ENCODE measurements at regions not wholly inside any gene's neighbourhood (a gene's known extent, or its start where the extent isn't known, plus 50 kb on each side); places are given as distances from the start of the nearest gene placed in this dataset.

GRCh38 chr4:19675172-19675811, 576.4 kb upstream of the SLIT2 start:
- no peaks in the 10 kb centered on the region for H3K36me3 Mint-ChIP-seq (ENCODE audit: low read depth)
- TF ChIP-seq, protein P1, sequence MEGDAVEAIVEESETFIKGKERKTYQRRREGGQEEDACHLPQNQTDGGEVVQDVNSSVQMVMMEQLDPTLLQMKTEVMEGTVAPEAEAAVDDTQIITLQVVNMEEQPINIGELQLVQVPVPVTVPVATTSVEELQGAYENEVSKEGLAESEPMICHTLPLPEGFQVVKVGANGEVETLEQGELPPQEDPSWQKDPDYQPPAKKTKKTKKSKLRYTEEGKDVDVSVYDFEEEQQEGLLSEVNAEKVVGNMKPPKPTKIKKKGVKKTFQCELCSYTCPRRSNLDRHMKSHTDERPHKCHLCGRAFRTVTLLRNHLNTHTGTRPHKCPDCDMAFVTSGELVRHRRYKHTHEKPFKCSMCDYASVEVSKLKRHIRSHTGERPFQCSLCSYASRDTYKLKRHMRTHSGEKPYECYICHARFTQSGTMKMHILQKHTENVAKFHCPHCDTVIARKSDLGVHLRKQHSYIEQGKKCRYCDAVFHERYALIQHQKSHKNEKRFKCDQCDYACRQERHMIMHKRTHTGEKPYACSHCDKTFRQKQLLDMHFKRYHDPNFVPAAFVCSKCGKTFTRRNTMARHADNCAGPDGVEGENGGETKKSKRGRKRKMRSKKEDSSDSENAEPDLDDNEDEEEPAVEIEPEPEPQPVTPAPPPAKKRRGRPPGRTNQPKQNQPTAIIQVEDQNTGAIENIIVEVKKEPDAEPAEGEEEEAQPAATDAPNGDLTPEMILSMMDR (IDR thresholded peaks at IDR 0.05): no peak
- peaks cover 9% of the 10 kb centered on the region for H3K4me1 Mint-ChIP-seq
- H3K27me3 Mint-ChIP-seq (ENCODE audit: low read depth, poor library complexity): peaks cover 2% of the 10 kb centered on the region
- H3K4me3 Mint-ChIP-seq: no peak overlapping the region
- no peak for DNase-seq
- H3K9me3 Mint-ChIP-seq: peaks cover 15% of the 10 kb centered on the region
- peak overlapping the region; percentile 78 for H3K27ac Mint-ChIP-seq

DNA sequence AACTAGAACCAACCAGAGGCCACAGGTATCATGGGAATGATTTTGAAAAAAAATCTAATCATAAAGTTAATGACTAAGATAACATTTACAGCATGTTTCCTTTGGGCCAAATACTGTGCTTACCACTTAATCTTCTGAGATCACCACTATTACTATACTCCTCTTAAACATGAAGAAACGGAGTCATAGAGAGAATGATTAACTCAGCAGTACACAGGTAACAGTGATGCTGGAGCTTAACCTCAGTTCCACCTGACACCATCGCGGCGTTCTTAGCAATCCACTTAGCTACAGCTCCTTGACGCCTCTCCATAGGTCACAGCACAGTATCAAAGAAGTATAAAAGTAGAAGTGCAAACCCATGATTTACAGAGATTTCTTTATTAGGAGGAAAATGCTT, 592.6 kb upstream of the SLIT2 start:
- no peak for DNase-seq
- Mint-ChIP-seq H3K27ac (no peak overlapping the region), H3K9me3 (no peaks in the 10 kb centered on the region), H3K27me3 (ENCODE audit: low read depth, poor library complexity) (no peaks in the 10 kb centered on the region), H3K4me3 (no peak overlapping the region), H3K36me3 (ENCODE audit: low read depth) (no peaks in the 10 kb centered on the region), H3K4me1 (no peaks in the 10 kb centered on the region)
- TF ChIP-seq, protein P1 (IDR thresholded peaks at IDR 0.05): no peak

GRCh38 chr4:19657856-19658255, 593.8 kb upstream of the SLIT2 start:
- no peaks in the 10 kb centered on the region for H3K9me3 Mint-ChIP-seq
- H3K27me3 Mint-ChIP-seq (ENCODE audit: low read depth, poor library complexity): no peaks in the 10 kb centered on the region
- no peak overlapping the region for H3K27ac Mint-ChIP-seq
- TF ChIP-seq, protein P1 (IDR thresholded peaks at IDR 0.05): no peak
- no peak for DNase-seq
- H3K36me3 Mint-ChIP-seq (ENCODE audit: low read depth): no peaks in the 10 kb centered on the region
- H3K4me1 Mint-ChIP-seq: no peaks in the 10 kb centered on the region
- H3K4me3 Mint-ChIP-seq: no peak overlapping the region

GRCh38 chr4:19655666-19656065, 596.0 kb upstream of the SLIT2 start:
- peak overlapping the region; percentile 14 for H3K27ac Mint-ChIP-seq
- H3K36me3 Mint-ChIP-seq (ENCODE audit: low read depth): no peaks in the 10 kb centered on the region
- H3K4me3 Mint-ChIP-seq: no peak overlapping the region
- DNase-seq: no peak
- H3K27me3 Mint-ChIP-seq (ENCODE audit: low read depth, poor library complexity): no peaks in the 10 kb centered on the region
- TF ChIP-seq, protein P1 (IDR thresholded peaks at IDR 0.05): no peak
- H3K9me3 Mint-ChIP-seq: no peaks in the 10 kb centered on the region
- H3K4me1 Mint-ChIP-seq: peaks cover 6% of the 10 kb centered on the region

- TF ChIP-seq, protein P1 (IDR thresholded peaks at IDR 0.05): no peak
- peaks cover 6% of the 10 kb centered on the region for H3K4me1 Mint-ChIP-seq
- H3K4me3 Mint-ChIP-seq: no peak overlapping the region
- H3K27me3 Mint-ChIP-seq (ENCODE audit: low read depth, poor library complexity): no peaks in the 10 kb centered on the region
- DNase-seq: no peak
- H3K36me3 Mint-ChIP-seq (ENCODE audit: low read depth): no peaks in the 10 kb centered on the region
- H3K9me3 Mint-ChIP-seq: no peaks in the 10 kb centered on the region
- H3K27ac Mint-ChIP-seq: peak overlapping the region; percentile 46
These were observed 600.5 kb upstream of the SLIT2 start for GRCh38 chr4:19650903-19651864.
